ENCODE measurements at regions not wholly inside any gene's neighbourhood (a gene's known extent, or its start where the extent isn't known, plus 50 kb on each side); places are given as distances from the start of the nearest gene placed in this dataset.
A peak's percentile ranks its signal among the peaks of the same experiment; 100 is the strongest.

- DNase-seq, result no peak
Observed at GRCh38 chr4:153137677-153138630, 66.3 kb upstream of the TRIM2 start.

- no peak for DNase-seq
Observed at GRCh38 chr4:153138736-153139135, 65.5 kb upstream of the TRIM2 start.

- no peak for DNase-seq
Observed at GRCh38 chr4:153140294-153140693, 63.9 kb upstream of the TRIM2 start.

GRCh38 chr4:153141238-153141637, 63.0 kb upstream of the TRIM2 start:
- DNase-seq, result no peak

GRCh38 chr4:153142700-153143438, 61.4 kb upstream of the TRIM2 start:
- DNase-seq, result peak; percentile 67 to 79

- peak; percentile 64 to 72 for DNase-seq
Observed at GRCh38 chr4:153143527-153144348, 60.5 kb upstream of the TRIM2 start.

- no peak for DNase-seq
Observed at GRCh38 chr4:153146031-153146430, 58.2 kb upstream of the TRIM2 start.

- no peak for DNase-seq
Observed at GRCh38 chr4:153146961-153147360, 57.3 kb upstream of the TRIM2 start.

GRCh38 chr4:153148791-153149190, 55.5 kb upstream of the TRIM2 start:
- DNase-seq, result no peak

- DNase-seq, result peak; percentile 71 to 73
Observed at GRCh38 chr4:153151535-153152455, 52.4 kb upstream of the TRIM2 start.

GRCh38 chr4:153152501-153153338, 51.5 kb upstream of the TRIM2 start:
- peak; percentile 41 to 44 for DNase-seq

GRCh38 chr4:153153339-153153871, 50.8 kb upstream of the TRIM2 start:
- peak; percentile 42 to 62 for DNase-seq

GRCh38 chr4:153154007-153154975, 50.0 kb upstream of the TRIM2 start:
- DNase-seq, result peak; percentile 58 to 60

Data from right lung (tissue), 2 donors.